ENCODE measurements at regions not wholly inside any gene's neighbourhood (a gene's known extent, or its start where the extent isn't known, plus 50 kb on each side); places are given as distances from the start of the nearest gene placed in this dataset.

DNA sequence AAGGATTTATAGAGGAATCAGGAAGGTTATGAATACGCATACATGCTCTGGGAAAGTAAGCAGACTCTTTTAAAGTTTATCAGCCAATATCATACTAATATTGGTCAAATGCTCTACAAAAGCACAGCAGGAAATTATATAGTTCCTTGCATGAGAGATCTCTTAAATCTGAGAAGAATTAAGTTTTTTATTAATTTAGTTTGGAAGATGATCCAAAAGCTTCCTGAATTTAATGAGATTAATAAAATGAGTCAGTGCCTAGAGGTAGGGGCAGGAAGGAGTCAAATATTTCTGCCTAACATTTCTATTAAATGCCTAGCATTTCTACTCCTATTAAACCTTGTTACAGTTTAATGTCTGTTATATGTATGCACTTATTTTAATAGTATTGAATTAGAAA is 1608.2 kb downstream of the GRIK2 start (continued):
- no peak for TF ChIP-seq TAF7 (optimal IDR thresholded peaks at IDR 0.05; ENCODE audit: borderline replicate concordance, low read depth, low read length)
- no peak for TF ChIP-seq NRF1 (IDR thresholded peaks at IDR 0.05; ENCODE audit: low read depth, low read length)

Measured in H1 (cell line).